ENCODE measurements at regions not wholly inside any gene's neighbourhood (a gene's known extent, or its start where the extent isn't known, plus 50 kb on each side); places are given as distances from the start of the nearest gene placed in this dataset.

DNA sequence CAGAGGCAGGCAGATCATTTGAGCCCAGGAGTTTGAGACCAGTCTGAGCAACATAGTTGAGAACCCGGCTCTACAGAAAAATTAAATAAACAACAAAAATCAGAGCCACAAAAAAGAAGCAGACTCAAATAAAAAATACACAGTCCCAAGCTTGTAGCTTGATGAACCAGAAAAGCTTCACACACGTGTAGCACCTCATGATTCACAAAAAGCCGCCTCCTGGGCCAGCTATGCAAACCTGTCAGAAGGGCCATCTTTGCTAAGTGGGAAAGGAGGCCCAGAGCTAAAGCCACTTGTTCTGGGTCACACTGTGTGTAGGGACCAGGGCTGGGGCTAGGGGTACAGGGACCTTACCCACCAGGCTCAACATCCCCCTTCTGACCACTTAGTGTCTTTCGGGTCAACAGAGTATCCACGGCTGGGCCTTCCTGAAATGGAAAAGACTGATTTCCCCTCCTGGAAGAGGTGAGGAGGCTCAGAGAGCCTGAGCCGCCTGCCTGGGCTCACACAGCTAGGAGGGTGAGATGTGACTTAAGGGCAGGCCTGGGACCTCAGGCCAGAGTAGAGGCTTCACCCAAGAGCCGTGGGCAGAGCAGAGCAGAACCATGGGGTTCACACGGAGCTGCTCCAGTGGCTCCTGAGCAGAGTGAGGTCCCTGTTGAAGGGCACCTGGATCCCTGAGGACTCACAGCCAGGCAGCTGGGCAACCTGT, 269.6 kb downstream of the PARN start:
- DNase-seq, result no peak

- no peak for DNase-seq
Observed at GRCh38 chr16:14358697-14359305, 271.3 kb downstream of the PARN start.

DNA sequence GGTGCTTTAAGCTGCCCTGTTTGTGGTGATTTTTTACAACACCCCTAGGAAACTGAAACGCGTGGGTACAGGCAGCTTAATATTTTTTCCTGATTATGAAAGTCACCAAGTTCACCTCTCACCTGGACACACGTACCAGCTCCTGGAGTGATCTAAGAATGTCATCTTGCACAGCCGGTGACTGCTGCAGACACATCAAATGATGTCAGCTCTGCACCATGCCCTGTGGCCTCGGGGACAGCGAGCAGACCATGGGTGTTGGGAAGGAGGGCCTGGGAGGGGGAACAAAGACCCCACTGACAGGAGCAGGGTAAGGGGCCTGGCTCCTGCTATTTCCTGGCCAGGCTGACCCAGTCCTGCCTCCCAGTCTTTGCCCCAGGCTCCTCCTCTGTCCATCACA, 272.7 kb downstream of the PARN start:
- no peak for DNase-seq

GRCh38 chr16:14356064-14356463, 274.0 kb downstream of the PARN start:
- no peak for DNase-seq

DNA sequence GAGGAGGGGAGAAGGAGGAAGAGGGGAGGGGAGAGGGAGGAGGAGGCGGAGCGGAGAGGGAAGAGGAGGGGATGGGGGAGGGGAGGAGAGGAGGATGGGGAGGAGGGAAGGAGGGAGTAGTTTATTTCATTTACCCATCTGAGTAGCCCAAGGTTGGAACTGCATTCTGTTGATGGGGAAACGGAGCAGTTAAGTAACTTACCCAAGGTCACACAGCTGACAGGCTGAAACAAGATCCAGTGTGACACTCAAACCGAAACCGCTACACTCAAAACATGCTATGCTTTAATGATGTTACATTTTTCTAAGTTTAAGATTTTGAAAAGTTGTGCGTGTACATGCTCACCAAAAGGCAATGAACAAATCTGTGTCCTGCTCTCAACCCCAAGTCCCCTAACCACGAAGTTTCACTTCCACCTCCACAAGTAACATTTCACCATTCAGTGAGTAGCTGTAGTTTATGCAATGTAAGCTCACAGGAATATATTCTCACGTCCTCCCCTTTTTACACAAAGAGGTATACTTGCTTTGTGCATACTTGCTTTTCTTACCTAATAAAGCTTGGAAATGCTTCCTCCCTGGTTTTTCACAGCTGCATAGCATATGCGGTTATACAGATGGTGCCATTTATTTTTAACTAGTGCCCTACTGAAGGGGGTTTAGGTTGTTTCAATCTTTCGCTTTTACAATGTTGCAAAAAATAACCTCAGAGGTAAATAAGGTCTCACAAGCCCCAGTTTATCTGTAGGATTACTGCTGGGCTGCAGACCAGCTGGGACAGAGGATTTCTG, 275.3 kb downstream of the PARN start:
- no peak for DNase-seq

GRCh38 chr16:14353340-14353739, 276.7 kb downstream of the PARN start:
- no peak for DNase-seq

DNA sequence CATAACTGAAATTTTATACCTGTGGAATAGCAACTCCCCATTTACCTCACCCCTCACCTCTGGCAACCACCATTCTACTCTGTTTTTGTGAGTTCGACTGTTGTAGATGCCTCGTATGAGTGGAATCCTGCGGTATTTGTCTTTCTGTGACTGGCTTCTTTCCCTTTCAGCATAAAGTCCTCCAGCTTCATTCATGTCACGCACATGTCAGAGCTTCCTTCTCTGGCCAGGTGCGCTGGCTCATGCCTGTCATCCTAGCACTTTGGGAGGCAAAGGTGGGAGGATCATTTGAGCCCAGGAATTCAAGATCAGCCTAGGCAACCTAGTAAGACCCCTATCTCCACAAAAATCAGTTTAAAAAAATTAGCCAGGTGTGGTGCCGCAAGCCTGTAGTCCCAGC, 278.4 kb downstream of the PARN start:
- no peak for DNase-seq

DNA sequence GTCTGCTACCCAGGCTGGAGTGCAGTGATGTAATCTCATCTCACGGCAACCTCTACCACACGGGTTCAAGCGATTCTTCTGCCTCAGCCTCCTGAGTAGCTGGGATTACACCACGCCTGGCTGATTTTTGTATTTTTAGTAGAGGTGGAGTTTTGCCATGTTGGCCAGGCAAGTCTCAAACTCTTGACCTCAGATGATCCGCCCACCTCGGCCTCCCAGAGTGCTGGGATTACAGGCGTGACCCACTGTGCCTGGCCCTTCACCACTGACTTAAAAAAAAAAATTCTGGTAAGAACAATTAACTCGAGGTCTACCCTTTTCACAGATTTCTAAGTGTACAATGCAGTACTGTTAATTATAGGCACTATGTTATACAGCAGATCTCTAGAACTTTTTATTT, 279.4 kb downstream of the PARN start:
- no peak for DNase-seq

DNA sequence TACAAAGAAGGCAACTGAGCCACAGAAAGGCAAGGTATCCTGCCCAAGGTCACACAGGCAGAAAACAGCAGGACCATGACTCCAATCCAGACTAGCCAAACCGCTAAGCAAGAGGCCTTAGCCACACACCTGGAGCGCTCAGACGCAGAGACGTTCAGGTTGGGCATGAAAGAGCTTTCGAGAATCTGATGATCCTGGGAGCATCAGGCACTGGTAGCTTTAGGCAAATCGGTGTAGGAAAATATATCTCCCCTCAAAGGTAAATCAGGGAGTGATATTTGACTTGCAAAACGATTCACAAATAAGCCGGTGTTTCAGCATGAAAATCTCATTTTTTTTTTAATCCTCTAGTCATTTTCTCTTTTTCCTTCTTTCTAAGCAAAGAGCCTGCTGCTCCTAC, 279.0 kb downstream of the MRTFB start:
- no peak for DNase-seq

- no peak for DNase-seq
Observed at GRCh38 chr16:14347706-14348105, 276.6 kb downstream of the MRTFB start.

DNA sequence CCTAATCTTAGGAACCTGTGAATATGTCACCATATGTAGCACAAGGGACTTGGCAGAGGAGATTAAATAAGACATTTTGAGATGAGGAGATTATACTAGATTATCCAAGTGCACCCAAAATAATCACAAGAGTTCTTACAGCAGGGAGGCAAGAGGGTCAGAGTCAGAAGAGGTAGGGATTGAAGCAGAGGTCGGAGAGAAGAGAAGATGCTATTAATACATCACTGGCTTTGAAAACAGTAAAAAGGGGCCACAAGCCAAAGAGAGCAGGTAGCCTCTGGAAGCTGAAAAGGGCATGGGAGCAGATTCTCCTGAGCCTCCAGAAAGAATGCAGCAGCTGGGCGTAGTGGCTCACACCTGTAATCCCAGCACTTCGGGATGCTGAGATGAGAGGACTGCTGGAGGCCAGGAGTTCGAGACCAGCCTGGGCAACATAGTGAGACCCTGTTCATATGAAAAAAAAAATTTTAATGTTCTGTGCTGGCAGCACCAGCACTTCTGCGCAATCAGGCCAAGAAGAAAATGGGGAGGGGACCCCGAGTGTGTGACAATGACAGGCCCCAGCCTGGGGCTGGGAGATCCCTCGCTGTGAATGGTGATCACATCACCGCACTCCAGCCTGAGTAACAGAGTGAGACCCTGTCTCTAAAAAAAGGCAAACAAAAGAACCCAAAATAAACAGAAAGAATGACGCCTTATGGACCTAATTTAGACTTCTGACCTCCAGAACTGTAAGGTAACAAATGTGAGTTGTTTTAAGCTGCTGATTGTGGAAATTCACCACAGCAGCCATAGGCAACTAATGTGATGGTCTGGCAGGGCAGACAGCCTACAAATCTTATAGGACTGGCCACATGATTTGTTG, 275.4 kb downstream of the MRTFB start:
- DNase-seq, result no peak

GRCh38 chr16:14345512-14346115, 274.5 kb downstream of the MRTFB start:
- no peak for DNase-seq

- DNase-seq, result no peak
Observed at GRCh38 chr16:14344945-14345344, 273.8 kb downstream of the MRTFB start.

DNA sequence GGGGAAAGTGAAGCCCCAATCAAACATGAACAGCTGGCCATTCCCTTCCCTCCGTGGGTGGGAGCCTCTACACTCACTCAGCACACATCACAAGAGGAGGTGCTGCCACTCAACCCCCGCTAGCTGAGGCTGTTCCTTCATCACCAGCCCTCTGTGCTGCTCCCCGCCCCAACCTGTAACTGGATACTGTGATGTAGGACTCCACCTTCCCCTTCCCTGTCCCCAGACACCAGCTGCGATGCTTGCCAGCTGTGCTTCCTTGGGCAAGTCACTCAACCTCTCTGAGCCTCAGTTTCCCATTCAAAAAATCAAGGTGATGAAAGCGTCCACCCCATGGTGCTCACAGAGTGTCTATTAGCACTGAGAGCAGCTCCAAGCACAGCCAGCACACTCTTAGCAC, 273.2 kb downstream of the MRTFB start:
- no peak for DNase-seq

GRCh38 chr16:14341324-14342225, 270.5 kb downstream of the MRTFB start:
- DNase-seq, result no peak

DNA sequence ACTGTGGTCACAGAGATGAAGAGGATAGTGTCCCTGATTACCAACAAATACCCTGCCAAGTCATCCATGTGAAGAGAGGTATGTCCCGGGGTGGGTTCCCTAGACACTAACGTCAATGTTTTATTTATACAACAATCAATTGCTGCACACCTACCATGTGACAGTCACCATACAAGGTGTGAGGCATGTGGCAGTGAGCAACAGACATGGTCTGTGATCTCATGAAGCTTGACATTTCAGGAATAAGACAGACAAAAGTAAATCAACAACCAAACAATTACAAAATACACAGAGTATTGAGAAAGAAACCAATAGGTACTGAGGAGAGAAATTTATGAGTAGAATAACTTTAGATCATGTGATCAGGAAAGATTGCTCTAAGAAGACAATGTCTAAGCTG, 268.6 kb downstream of the MRTFB start:
- DNase-seq, result no peak

GRCh38 chr16:14338969-14339368, 267.9 kb downstream of the MRTFB start:
- DNase-seq, result no peak

DNA sequence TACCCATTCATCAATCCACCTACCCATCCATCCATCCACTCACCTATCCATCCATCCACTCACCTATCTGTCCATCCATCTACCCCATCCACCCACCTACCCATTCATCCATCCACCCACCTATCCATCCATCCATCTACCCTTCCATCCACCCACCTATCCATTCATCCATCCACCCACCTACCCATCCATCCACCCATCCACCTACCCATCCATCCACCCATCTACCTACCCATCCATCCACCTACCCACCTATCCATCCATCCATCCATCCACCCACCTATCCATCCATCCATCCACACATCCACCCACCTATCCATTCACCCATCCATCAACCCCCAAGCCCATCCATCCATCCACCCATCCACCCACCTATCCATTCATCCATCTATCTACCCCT, 267.1 kb downstream of the MRTFB start:
- DNase-seq, result no peak

GRCh38 chr16:14337303-14338191, 266.4 kb downstream of the MRTFB start:
- no peak for DNase-seq

DNA sequence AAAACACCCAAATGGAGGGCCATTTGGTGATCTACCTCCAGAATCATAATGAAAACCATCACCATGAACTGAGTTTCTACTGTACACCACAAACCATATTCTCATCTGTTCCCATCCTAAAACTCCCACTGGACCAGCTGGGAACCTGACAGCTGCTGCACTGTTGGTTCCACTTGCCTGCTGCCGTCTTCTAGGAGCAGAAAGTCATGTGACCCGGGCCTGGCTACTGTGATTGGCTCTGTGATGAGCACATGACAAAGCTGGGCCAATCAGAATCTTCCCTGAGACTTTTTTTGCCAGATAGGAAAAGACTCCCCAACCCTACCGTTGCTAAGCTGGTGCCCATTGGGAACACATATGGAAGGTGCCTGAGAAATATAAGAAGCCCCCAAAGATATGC, 264.2 kb downstream of the MRTFB start:
- no peak for DNase-seq

Measured in stimulated activated CD4-positive, alpha-beta T cell treated with anti-CD3 and anti-CD28 coated beads, Interleukin-4, amount 100 ng/mL, for 4 hours (primary cell).